ELR (cell line): ENCODE measurements at regions not wholly inside any gene's neighbourhood (a gene's known extent, or its start where the extent isn't known, plus 50 kb on each side); places are given as distances from the start of the nearest gene placed in this dataset.

Source experiments
- DNase-seq: peaks from one replicate; pipeline ENCODE4 v3.0.0-alpha.2; 2015; ENCODE audit warnings: low read depth

DNA sequence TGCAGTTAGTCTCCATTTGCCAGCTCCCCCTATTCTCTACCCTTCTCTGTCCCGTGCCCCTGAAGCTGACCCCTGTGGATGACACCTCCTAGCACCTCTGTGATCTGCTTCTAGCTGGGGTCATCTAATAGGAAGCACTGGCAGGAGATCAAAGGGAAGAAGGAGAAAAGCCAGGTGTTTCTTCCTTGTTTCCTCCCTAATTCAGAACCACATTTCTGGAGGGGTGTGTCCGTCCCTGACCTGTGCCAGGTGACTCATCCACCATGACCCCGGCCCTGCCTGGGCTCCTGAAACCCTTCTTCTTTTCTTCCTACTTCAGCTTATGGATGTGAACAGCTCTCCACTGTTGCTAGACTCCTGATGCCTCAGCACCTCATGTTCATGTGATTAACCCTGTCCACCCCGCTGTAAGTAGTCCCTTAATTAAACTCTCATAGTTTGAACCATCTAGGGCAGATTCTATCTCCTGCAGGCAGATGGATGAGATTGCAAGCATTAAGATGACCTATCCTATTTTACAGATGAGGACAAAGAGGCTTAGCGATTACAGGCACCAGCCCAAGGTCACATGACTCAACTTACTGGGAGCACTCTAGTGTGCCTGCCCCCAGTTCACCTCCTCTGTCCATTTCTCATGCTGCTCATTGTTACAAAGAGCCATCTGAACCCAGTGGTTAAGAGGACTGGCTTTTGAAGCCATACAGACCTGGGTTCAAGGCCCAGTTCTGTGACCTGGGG, 770.5 kb downstream of the MED13L start:
- no peak for DNase-seq

DNA sequence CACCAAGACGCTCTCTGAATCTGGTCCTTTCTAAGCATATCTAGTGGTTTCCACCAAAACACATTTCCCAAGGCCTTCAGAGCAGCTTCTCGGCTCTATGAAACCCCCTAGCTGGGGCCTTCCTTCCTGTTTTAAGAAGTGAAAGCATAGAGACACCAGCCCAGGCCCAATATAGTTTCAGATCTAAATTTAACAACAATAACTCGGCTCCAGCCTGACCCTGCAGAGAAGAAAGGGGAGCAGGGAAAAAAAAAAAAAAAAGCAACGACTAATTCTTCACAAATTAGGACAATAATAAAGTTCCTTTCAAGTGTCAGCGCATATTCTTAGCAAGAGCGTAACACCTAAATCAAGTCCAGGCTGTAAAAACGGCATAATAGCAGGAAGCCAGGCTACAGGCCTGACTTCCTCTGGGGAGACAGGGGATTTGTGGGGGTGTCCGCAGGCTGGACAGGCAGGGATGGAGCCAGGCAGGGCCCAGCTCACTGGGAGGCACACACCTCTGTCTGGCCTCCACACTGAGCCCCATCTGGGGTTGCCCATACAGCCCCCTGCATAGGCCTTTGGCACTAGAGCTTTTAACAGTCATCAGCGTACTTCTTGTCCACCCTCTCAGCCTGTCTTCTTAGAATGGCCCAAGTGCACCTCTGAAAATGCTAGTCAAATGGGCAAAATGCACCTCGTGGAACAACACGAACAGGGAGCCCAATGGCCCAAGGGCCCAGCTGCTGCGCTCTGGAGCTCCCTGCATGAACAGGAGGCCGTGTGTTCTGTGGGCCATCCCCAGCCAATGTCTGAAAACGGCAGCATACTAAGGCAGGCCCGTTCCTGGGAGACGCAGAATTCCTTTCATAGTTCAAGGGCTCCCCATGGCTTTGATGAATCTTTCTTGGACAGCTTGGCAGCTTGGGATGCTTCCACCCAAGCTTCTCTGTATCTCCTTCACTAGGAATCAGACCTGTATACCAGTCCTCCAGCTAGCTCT, 772.9 kb downstream of the MED13L start:
- DNase-seq = no peak

DNA sequence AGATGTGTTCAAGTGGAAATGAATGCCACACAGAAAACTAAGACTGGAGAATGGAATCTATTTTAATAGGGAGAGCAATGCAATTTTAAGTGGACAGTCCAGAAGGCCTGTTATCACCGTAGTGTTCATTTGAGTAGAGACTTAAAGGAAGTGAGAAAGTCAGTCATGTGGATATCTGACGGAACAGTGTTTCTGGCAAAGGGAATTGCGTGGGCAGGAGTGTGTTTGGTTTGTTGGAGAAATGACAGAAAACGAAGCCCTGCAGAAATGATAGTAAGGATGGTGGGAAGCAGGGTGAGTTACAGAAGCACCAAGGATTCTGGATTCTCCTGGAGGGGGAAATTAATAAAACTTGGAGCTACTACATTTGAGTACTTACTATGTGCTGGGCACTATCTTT, 776.6 kb downstream of the MED13L start:
- no peak for DNase-seq

DNA sequence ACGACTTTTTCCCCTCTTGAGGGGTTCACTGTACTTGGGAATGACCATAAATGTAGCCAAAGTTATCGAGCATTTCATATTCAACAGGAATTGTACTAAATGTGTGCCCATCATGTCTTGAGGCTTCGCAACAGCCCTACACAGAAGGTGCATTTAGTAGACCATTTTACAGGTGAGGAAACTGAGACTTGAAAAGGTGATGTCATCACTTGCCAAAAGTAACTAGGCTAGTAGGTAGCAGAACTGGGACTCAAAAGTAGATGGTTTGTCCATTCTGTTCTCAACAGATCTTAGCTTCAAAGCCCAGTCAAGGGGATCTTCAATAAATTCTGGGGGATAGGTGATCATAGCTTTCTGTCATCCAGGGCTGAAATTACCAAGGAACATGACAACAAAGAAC, 782.2 kb downstream of the MED13L start:
- DNase-seq = no peak

DNA sequence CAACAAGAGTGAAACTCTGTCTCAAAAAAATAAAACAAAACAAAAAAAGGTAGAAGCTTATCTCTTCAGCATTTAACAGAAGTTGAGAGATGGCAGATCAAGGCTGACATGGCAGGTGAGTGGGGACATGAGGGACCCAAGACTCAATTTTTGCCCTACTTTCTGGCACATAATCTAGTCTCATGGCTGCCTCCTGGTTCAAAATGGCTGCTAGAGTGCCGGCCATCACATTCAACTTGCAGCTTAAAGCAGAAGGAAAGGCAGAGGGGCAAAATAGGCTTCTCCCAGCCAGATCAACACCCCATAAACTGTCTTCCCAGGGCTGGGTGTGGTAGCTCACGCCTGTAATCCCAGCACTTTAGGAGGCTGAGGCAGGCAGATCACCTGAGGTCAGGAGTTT, 784.9 kb downstream of the MED13L start:
- DNase-seq = no peak

DNA sequence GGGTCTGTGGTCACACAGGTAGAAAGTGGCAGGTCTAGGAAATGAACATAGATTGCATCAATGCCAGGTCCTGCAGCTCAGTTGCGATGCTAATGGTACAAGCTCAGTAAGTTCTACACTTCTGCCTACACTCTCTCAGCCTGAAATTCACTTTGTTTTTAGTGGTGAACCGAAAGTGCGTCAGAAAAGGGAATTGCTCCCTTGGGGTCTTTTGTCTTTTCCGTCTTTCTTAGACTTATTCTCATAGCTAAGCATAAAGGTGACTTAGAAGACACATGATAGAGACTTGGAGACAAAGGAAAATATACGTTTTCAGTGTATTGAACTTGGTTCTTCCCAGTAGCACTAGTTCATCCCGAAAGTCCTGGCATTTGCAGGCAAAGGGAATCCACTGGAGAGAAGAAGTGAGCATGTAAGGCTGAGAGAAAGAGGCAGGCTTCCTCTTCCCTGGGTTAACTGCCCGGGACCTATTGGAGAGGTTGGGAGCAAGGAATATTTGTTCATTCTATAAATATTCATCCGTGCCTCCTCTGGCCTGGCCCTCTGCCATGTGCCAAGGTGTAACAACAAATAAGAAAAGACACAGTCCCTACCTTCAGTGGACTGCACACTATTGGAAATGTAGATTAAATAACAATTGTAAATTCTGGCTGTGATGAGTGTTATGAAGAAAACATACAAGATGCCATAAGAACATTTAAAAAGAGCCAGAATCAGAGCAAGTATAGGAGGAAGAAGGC, 785.8 kb downstream of the MED13L start:
- DNase-seq = no peak

DNA sequence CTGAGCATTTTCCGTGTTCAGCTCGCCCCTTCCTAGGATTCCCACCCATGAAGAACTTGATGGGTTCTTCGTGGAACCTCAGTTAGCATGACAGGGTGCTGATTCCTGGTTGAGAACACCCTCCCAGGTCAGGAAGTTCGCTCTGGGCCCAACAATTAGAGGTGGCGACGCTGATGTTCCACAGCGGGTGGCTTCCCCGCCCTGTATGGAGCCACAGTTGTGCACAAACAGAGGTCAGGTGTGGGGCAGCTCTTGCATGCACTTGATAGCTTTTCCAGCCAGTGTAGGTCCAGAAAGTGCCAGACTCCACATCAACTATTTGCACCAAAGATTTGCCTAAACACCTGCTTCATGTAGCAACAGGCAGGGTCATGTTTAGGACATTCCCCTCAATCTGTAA, 788.2 kb downstream of the MED13L start:
- DNase-seq = no peak

DNA sequence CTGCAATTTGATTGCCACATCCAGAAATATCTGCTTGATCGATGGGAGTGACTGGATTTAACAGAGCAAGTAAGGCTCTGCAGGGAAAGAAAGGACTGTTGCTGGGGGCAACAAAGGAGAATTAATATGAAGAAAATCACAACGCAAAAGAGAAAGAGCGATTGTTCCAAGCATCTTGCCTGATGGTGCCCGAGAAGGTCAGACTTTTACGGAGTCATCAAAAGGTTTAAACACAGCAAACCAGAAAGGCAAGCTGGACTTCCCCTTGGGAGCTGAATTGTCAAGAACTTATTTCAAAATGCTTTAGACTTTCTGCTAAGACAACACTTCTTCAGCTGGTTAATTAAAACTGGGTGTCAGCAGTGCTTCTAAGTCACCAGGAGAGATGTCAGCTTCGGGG, 791.5 kb downstream of the MED13L start:
- DNase-seq = no peak

DNA sequence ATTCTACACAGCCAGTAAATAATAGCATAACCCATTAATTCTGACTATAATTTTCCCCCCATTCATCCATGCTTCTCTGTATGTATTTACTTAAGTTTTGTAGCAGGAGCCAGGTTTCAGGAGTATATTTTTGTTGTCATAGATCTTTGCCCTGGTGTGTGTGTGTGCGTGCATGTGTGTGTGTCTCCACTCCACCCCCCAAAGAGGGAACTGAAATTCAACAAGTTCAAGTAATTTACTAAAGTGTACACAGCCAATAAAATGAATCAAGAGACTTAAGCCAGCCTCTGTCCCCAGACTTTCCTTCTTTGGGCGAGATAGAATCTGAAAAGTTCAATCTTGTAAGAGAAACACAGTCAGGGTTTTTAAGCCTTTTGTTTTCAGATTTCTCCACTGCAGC, 792.0 kb downstream of the MED13L start:
- DNase-seq = no peak

DNA sequence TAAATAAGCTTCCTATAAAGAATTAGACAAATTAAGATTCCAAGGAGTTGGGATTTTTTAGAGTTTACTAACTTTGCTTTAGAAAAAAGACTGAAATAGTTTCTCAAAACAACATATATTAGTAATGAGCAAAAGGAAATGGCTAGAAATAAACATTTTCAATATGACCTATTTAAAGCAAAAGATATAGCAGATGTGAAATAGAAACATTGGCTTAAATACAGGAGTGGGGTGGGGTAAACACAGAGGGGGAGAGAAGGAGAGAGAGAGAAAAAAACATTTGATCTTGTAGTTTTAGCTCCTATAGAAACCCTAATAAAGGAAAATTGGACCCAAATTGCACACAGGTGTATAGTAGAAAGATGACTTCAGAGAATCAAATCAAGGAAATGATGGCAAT, 794.5 kb downstream of the MED13L start:
- no peak for DNase-seq

DNA sequence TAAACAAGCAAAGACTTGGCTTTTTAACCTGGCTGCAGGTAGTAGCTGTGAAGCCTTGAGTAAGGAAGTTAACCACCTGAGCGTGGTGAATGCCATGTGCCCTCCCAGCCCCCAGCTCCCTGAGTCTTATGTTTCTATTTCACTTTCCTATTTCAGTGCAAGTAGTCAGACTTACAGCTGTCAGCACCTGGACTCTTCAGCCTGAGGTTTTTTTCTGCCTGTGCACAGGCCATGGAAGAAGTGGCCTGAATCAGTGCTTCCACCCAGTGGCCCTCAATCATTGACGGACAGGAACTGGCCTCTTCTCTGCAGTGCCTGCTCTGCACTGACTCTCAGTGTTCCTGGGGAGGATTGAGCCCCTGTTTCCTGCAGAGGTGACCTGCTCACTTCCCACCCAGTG, 796.4 kb downstream of the MED13L start:
- no peak for DNase-seq

DNA sequence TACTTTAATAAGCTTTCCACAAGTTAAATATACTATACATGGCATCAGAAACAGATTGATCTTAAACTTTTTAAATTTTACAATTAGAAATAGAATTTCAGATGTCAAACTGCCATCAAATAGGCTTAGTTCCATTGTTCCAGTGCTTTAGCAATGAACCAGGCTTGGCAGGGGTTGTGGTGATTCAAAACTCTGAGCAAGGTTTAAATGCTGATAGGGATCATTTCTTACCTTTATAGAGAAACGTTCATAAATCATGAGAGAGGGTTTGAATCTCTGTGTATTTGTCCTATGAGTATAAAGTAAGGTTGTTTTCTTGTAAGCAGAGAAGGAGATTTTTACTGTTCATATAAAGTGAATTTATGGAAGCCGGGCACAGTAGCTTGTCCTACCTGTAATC, 794.5 kb upstream of the TBX3 start:
- no peak for DNase-seq

DNA sequence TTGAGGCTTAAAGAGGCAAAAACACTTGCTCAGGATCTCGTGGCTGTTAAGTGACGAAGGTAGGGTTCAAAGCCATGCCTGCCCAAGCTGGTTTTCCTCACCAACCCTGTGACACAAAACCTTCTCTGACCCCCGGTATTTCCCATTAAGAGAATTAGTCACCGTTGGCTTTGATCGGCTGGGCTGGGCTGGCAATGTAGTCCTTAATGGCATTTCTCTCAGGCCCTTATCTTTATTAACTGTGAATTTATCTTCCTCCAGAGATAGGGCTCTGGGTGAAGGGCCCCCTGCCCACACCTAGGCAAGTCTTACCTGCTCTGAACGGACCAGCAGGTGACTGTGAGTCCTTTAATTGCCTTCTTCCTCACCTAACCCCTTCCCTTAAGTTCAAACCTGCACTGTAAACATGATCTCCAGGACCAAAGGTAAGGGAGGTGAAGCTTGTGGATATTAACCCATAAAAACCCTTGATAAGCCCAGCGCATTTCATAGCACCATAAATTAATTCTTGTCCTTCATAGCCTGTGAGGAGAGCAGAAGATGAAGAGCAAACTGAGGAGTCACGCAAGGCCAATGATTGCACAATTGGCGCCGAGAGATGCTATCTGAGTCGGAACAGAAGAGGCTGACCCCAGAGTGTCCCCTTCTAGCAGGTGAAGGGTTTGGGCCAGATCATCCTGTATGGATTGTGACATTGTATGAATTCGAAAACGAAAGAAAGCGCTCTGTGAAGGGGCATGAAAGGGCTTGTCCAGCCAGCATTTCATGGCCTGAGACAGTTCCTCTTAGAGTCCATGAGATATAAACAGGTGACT, 790.8 kb upstream of the TBX3 start:
- DNase-seq = no peak

DNA sequence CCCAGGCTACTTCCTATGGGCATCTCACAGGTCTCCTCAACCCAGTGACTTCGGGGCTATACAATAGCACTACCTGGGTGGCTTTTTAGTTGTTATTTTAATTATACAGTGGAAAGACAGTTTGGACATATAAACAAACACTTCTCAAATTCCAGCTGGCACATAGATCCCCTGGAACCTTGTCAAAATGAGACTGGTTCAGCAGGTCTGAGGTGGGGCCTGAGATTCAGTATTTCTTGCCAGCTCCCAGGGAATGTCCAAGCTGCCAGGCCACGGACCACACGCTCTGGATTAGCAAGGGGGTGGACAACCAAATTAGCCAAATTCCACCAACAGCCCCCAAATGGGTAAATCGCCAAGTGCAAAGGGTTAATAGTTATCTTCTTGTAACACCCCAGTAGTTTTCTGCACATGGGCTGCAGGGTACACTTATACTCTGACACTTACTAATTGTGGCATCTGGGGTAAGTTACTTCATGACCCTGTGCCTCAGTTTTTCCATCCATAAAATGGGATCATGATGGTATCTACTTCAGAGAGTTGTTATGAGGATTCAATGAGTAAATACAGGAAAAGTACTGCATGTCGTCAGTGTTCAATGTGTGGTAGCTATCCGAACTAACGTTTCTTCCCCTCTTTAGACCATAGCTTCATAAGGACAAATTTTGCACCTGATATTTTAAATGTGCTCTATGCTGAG, 789.4 kb upstream of the TBX3 start:
- no peak for DNase-seq

DNA sequence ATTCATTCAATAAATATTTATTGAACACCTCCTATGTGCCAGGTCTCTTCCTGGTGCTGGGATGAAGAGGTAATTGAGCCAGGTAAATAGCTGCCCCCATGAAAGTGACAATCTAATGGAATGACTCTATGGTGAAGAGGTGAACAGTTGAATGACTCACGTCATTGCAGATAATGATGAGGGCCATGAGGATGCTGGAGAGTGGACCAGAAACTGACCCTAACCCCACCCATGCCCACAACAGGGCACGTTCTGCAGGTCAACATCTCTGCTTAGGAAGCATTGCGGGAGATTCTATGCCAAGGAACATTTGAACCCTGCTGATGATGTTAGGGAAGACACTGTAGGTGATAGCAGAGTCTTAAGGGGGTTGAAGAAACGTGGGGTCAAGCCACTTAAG, 788.9 kb upstream of the TBX3 start:
- no peak for DNase-seq

DNA sequence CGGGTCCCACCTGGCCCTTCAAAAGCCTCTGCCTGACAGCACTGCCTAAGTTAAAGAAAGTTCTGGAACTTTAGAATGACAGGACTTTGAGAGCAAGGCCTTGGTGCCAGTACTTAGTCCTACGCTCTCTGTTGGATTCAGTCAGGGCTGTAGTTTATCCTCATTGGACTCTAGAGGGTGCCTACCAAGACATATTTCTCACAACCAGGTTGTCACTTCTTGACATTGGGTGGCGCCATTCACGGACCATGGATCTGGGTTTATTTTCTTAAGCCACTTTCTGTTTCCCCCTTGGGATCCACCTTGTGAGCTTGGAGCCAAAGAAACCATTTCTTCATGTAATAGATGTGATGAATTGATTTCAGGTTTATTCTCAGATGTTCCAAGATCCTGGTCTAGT, 787.0 kb upstream of the TBX3 start:
- DNase-seq = no peak

DNA sequence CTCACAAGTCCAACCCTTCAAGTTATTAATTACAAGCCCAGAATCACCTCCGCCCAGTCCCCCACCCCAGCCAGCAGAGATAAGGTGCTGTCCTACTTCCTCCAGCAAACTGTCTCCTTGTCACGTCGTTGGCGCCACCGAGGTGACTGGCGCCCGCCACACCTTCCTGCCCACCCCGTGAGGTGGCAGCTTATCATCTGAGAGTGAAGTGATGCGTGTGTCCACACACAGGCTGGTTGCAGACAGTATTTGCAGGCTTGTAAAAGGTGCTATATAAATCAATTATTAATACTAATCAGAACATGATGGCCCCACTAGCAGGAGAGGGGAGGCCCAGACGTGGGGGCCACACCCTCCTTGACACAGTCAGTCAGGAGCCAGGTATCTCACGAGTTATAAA, 786.6 kb upstream of the TBX3 start:
- DNase-seq = no peak

DNA sequence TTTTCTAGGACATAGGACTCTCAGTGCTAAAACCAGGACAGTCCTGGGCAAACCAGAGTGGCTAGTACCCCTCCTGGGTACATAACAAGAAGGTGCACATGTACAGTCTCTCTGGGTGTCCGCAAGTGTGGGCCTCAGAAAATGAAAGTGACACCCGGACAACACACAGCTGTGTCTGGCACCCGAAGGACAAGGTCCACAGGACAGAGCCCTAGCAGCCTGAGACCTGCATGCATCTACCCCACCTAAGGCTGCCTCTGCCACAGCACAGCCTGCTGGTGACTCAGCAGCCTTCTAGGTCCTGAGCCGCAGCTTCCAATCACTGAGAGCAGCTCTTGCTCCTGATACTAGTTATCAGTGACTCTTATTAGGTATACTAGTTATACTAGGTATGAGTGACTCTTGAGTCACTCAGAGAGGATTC, 784.1 kb upstream of the TBX3 start:
- peak; percentile 58 for DNase-seq

DNA sequence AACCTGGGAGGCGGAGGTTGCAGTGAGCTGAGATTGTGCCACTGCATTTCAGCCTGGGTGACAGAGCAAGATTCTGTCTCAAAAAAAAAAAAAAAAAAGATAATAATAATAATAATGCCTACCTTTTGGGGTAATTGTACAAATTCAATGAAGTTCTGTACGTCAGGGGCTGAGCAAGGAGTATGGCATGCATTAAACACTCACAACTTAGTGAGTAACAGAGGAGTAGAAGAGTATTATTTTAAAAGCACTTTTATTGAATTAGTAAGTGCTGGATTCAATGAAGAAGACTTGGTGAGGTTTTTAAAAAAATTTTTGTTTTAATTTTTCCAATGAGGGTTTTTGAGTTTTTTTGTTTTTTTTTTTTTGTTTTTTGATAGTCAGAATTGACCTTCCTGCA, 783.6 kb upstream of the TBX3 start:
- DNase-seq = peak; percentile 40

DNA sequence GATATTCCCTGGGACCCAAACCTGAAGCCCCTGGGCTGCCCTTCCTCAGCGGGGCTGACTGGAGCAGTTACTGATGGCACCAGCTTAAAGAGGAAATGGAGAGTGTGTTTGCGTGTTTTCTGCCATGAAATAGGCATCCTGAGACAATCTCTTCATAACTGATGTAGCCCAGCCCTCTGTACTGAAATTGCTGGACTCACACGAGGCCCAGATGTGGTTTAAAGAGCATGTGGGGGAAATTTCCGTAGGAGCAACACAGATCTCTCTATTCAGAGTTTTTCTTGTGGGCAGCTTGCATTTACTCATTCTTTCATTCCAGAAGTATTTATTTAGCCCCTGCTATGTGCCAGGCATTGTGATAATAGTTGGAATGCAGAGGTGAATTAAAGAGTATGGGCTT, 782.1 kb upstream of the TBX3 start:
- no peak for DNase-seq

DNA sequence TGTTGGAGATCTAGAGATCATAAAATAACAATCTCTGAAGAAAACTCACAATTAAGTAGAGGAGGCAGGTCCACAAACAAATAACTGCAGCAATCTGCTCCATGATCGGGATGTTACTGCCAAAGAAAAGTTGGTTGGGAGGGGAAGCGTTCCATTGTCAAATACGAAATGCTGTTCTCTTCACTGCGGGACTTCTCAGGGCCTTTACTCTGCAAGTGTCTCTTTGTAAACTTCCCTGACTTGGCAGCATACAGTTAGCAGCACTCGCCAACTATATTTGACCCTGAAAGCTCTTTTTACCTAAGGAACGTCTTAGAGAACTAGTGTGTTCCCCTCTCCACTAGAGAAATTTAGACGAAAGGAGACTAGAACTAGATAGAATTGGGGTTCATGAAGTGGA, 780.7 kb upstream of the TBX3 start:
- DNase-seq = no peak
